ENCODE measurements at regions not wholly inside any gene's neighbourhood (a gene's known extent, or its start where the extent isn't known, plus 50 kb on each side); places are given as distances from the start of the nearest gene placed in this dataset.
"Not testable (repeated sequence)": the region's sequence is repeated elsewhere in the genome, so short reads cannot be mapped to it uniquely, and the experiment has no call there.

DNA sequence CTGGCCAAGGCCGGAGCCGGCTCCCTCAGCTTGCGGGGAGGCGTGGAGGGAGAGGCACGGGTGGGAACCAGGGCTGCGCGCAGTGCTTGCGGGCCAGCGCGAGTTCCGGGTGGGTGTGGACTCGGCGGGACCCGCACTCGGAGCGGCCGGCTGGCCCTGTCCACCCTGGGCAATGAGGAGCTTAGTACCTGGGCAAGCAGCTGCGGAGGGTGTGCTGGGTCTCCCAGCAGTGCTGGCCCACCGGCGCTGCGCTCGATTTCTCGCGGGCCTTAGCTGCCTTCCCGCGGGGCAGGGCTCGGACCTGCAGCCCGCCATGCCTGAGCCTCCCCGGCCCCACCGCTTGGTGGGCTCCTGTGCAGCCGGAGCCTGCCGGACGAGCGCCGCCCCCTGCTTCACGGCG lies 91.4 kb upstream of the MAN1A1 start:
- no peak for DNase-seq

GRCh38 chr6:119436583-119436982 lies 87.0 kb upstream of the MAN1A1 start:
- DNase-seq = no peak

DNA sequence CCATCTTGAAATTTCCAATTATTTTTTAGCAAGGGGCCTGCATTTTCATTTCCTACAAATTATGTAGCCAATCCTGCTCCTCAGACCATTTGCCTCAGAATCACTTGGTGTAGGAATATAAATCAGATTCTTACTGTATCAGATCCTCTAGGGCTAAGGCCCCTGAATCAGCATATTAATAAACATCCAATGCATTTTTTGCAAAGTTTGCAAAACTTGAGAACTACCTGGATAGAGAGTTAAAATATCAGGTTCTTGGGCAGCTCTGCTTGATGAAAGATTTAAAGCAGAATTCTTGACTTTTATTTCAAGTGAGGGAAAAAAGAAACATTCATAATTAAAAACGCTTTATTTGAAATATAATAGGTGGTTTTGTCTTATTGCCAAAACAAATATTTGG lies 82.2 kb upstream of the MAN1A1 start:
- DNase-seq = no peak

DNA sequence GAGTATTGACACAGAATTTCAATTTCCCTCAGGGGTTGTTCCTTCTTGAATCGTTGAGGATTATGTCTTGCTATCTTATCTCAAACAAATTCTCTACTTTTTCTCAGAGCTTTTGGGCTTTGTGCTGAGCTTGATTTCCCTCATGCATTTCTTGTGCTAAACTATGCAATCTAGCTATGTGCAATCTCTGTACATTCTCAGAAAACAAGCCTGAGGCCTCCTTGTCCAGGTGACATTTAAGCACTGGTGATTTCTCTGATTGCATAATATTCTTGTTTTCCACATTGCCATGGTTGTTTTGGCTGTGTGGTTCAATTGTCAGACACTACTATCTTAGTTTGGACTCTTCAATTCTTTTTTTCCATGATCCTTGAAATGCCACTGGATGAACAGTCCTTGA lies 81.2 kb upstream of the MAN1A1 start:
- no peak for DNase-seq

- DNase-seq = no peak
Measured at GRCh38 chr6:119428633-119429032, 79.1 kb upstream of the MAN1A1 start.

GRCh38 chr6:119426619-119427018 lies 77.1 kb upstream of the MAN1A1 start:
- no peak for DNase-seq

GRCh38 chr6:119423996-119424395 lies 74.4 kb upstream of the MAN1A1 start:
- DNase-seq = no peak

DNA sequence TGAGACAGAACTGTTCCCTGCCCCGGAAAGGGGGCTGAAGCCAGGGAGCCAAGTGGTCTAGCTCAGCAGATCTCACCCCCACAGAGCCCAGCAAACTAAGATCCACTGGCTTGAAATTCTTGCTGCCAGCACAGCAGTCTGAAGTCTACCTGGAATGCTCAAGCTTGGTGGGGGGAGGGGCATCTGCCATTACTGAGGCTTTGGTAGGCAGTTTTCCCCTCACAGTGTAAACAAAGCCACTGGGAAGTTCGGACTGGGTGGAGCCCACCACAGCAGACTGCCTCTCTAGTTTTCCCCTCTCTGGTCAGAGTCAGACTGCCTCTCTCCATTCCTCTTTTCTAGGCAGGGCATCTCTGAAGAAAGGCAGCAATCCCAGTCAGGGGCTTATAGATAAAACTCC lies 68.5 kb upstream of the MAN1A1 start:
- not testable (repeated sequence) for DNase-seq

GRCh38 chr6:119407156-119407555 lies 57.6 kb upstream of the MAN1A1 start:
- DNase-seq = no peak

- DNase-seq = not testable (repeated sequence)
Measured at GRCh38 chr6:119405114-119405513, 55.6 kb upstream of the MAN1A1 start.

All from hindlimb muscle (tissue), 1 donor.